ENCODE measurements at regions not wholly inside any gene's neighbourhood (a gene's known extent, or its start where the extent isn't known, plus 50 kb on each side); places are given as distances from the start of the nearest gene placed in this dataset.
"Not testable (repeated sequence)": the region's sequence is repeated elsewhere in the genome, so short reads cannot be mapped to it uniquely, and the experiment has no call there.

GRCh38 chr2:17362956-17363355 lies 155.3 kb downstream of the RAD51AP2 start:
- no peak for DNase-seq

GRCh38 chr2:17355608-17356329 lies 162.5 kb downstream of the RAD51AP2 start:
- no peak for DNase-seq

- DNase-seq: no peak
Measured at GRCh38 chr2:17353263-17353662, 165.0 kb downstream of the RAD51AP2 start.

- DNase-seq: not testable (repeated sequence)
Measured at GRCh38 chr2:17342692-17343091, 175.5 kb downstream of the RAD51AP2 start.

GRCh38 chr2:17337507-17337906 lies 180.7 kb downstream of the RAD51AP2 start:
- DNase-seq: no peak

- no peak for DNase-seq
Measured at GRCh38 chr2:17336458-17336857, 181.8 kb downstream of the RAD51AP2 start.

GRCh38 chr2:17334300-17334699 lies 183.9 kb downstream of the RAD51AP2 start:
- DNase-seq: no peak

GRCh38 chr2:17331636-17332035 lies 186.6 kb downstream of the RAD51AP2 start:
- DNase-seq: no peak

GRCh38 chr2:17328161-17328560 lies 190.1 kb downstream of the RAD51AP2 start:
- DNase-seq: no peak

- DNase-seq: no peak
Measured at GRCh38 chr2:17327649-17328048, 190.6 kb downstream of the RAD51AP2 start.

- no peak for DNase-seq
Measured at GRCh38 chr2:17326717-17327116, 191.5 kb downstream of the RAD51AP2 start.

GRCh38 chr2:17323697-17324096 lies 194.5 kb downstream of the RAD51AP2 start:
- no peak for DNase-seq

GRCh38 chr2:17322461-17322860 lies 195.8 kb downstream of the RAD51AP2 start:
- DNase-seq: no peak

- DNase-seq: no peak
Measured at GRCh38 chr2:17319090-17319489, 199.2 kb downstream of the RAD51AP2 start.

- no peak for DNase-seq
Measured at GRCh38 chr2:17318013-17318412, 200.2 kb downstream of the RAD51AP2 start.

GRCh38 chr2:17317439-17317976 lies 200.7 kb downstream of the RAD51AP2 start:
- no peak for DNase-seq

GRCh38 chr2:17313261-17313660 lies 205.0 kb downstream of the RAD51AP2 start:
- DNase-seq: no peak

- DNase-seq: no peak
Measured at GRCh38 chr2:17311771-17312511, 206.3 kb downstream of the RAD51AP2 start.

- no peak for DNase-seq
Measured at GRCh38 chr2:17311106-17311619, 207.1 kb downstream of the RAD51AP2 start.

- peak; percentile 36 for DNase-seq
Measured at GRCh38 chr2:17309741-17310339, 208.4 kb downstream of the RAD51AP2 start.

- no peak for DNase-seq
Measured at GRCh38 chr2:17309181-17309580, 209.1 kb downstream of the RAD51AP2 start.

GRCh38 chr2:17306706-17307105 lies 211.5 kb downstream of the RAD51AP2 start:
- no peak for DNase-seq

GRCh38 chr2:17306219-17306618 lies 212.0 kb downstream of the RAD51AP2 start:
- no peak for DNase-seq
